Astrocyte (in vitro differentiated cells and primary cell): ENCODE measurements at regions not wholly inside any gene's neighbourhood (a gene's known extent, or its start where the extent isn't known, plus 50 kb on each side); places are given as distances from the start of the nearest gene placed in this dataset.

Source experiments
- DNase-seq: peaks from one replicate; pipeline ENCODE4 v3.0.0-alpha.2; 2010; ENCODE audit warnings: low read depth
- FAIRE-seq: peaks from 2 replicates; lab custom pipeline; 2011; peaks lifted over from hg19 to GRCh38; lab: Jason Lieb, UNC
- H2AFZ ChIP-seq: 2 replicates; pipeline ENCODE4 v1.6.0; 2012; ENCODE audit warnings: low read depth, low read length, inconsistent platforms
- H3K27ac ChIP-seq: 2 replicates; pipeline ENCODE4 v1.5.1; 2011; ENCODE audit warnings: low read depth, low read length, inconsistent platforms
- H3K27me3 ChIP-seq: 2 replicates; pipeline ENCODE4 v1.6.0; 2011; ENCODE audit warnings: low read length, inconsistent platforms; ENCODE audit not compliant: insufficient read depth
- H3K36me3 ChIP-seq: 2 replicates; pipeline ENCODE4 v1.5.1; 2011; ENCODE audit warnings: low read length, inconsistent platforms; ENCODE audit not compliant: insufficient read depth
- H3K4me1 ChIP-seq: 2 replicates; pipeline ENCODE4 v1.5.1; 2011; ENCODE audit warnings: low read length, inconsistent platforms; ENCODE audit not compliant: insufficient read depth
- H3K4me2 ChIP-seq: 2 replicates; pipeline ENCODE4 v1.6.0; 2012; ENCODE audit warnings: low read length, inconsistent platforms
- H3K4me3 ChIP-seq: 2 replicates; pipeline ENCODE4 v1.5.1; 2011; ENCODE audit warnings: low read depth, mild to moderate bottlenecking, low read length, inconsistent platforms; ENCODE audit not compliant: insufficient read depth
- H3K79me2 ChIP-seq: 2 replicates; pipeline ENCODE4 v1.6.0; 2012; ENCODE audit warnings: mild to moderate bottlenecking, low read length, inconsistent platforms; ENCODE audit not compliant: insufficient read depth
- H3K9ac ChIP-seq: 2 replicates; pipeline ENCODE4 v1.6.0; 2012; ENCODE audit warnings: mild to moderate bottlenecking, low read length, inconsistent platforms
- H3K9me3 ChIP-seq: 2 replicates; pipeline ENCODE4 v1.5.1; 2012; ENCODE audit warnings: low read depth, mild to moderate bottlenecking, low read length, inconsistent platforms; ENCODE audit not compliant: insufficient read depth
- H4K20me1 ChIP-seq: 2 replicates; pipeline ENCODE4 v1.6.0; 2012; ENCODE audit warnings: low read length, inconsistent platforms; ENCODE audit not compliant: insufficient read depth
- H3K27ac Mint-ChIP-seq: one replicate; pipeline ENCODE4 v1.8.0; 2021; ENCODE audit warnings: mild to moderate bottlenecking, mixed read lengths; ENCODE audit not compliant: unreplicated experiment
- H3K27me3 Mint-ChIP-seq: one replicate; pipeline ENCODE4 v1.8.0; 2021; ENCODE audit warnings: low read depth, mixed read lengths; ENCODE audit not compliant: unreplicated experiment
- H3K36me3 Mint-ChIP-seq: one replicate; pipeline ENCODE4 v1.8.0; 2021; ENCODE audit warnings: low read depth, mixed read lengths; ENCODE audit not compliant: unreplicated experiment
- H3K4me1 Mint-ChIP-seq: one replicate; pipeline ENCODE4 v1.8.0; 2021; ENCODE audit warnings: low read depth, mixed read lengths; ENCODE audit not compliant: unreplicated experiment
- H3K4me3 Mint-ChIP-seq: one replicate; pipeline ENCODE4 v1.8.0; 2021; ENCODE audit warnings: mild to moderate bottlenecking, moderate library complexity, mixed read lengths; ENCODE audit not compliant: unreplicated experiment
- H3K9me3 Mint-ChIP-seq: one replicate; pipeline ENCODE4 v1.8.0; 2021; ENCODE audit warnings: mild to moderate bottlenecking, mixed read lengths; ENCODE audit not compliant: unreplicated experiment
- EZH2 ChIP-seq: IDR thresholded peaks from 2 replicates; pipeline ENCODE4 v1.6.1; 2012; ENCODE audit warnings: mild to moderate bottlenecking, low read length, inconsistent platforms; ENCODE audit not compliant: insufficient read depth
- TF ChIP-seq, protein P1 (sequence below): IDR thresholded peaks from 2 replicates; pipeline ENCODE4 v1.5.1; 2011; ENCODE audit warnings: low read depth, mild to moderate bottlenecking, inconsistent platforms, low read length, moderate library complexity; ENCODE audit not compliant: insufficient read depth

DNA sequence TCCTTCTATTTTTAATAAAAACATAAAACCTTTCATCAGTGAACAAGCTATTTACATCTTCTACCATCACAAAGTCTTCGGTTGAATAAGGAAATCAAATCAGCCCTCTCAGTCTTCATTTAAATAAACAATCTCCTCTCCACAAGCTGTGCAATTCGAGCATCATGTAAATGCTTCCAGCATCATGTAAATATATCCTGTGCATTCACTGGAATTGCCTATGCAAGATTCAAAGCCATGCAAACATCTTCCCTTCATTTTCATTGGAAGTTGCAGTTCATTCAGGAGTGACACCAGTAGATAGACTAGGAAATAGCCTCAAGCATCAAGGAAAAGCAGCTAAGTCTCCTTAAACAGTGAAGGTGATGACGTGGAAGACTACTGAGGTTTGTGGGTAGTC is 77.7 kb upstream of the PCDH19 start:
- Histone ChIP-seq H3K27me3 (no peaks in the 10 kb centered on the region), H4K20me1 (no peaks in the 10 kb centered on the region), H3K36me3 (no peaks in the 10 kb centered on the region), H3K9me3 (no peaks in the 10 kb centered on the region), H3K27ac (no peak overlapping the region), H3K4me2 (no peak overlapping the region), H3K4me1 (no peaks in the 10 kb centered on the region), H3K4me3 (no peak overlapping the region), H3K79me2 (no peaks in the 10 kb centered on the region), H2AFZ (no peak overlapping the region), H3K9ac (no peak overlapping the region)
- DNase-seq (no peak), FAIRE-seq (peak; percentile 37)
- Mint-ChIP-seq H3K4me3 (no peak overlapping the region), H3K36me3 (no peaks in the 10 kb centered on the region), H3K9me3 (no peaks in the 10 kb centered on the region), H3K27me3 (peaks cover 4% of the 10 kb centered on the region), H3K27ac (no peak overlapping the region), H3K4me1 (no peaks in the 10 kb centered on the region)
- no peak for TF ChIP-seq EZH2
- TF ChIP-seq, protein P1, sequence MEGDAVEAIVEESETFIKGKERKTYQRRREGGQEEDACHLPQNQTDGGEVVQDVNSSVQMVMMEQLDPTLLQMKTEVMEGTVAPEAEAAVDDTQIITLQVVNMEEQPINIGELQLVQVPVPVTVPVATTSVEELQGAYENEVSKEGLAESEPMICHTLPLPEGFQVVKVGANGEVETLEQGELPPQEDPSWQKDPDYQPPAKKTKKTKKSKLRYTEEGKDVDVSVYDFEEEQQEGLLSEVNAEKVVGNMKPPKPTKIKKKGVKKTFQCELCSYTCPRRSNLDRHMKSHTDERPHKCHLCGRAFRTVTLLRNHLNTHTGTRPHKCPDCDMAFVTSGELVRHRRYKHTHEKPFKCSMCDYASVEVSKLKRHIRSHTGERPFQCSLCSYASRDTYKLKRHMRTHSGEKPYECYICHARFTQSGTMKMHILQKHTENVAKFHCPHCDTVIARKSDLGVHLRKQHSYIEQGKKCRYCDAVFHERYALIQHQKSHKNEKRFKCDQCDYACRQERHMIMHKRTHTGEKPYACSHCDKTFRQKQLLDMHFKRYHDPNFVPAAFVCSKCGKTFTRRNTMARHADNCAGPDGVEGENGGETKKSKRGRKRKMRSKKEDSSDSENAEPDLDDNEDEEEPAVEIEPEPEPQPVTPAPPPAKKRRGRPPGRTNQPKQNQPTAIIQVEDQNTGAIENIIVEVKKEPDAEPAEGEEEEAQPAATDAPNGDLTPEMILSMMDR = no peak

DNA sequence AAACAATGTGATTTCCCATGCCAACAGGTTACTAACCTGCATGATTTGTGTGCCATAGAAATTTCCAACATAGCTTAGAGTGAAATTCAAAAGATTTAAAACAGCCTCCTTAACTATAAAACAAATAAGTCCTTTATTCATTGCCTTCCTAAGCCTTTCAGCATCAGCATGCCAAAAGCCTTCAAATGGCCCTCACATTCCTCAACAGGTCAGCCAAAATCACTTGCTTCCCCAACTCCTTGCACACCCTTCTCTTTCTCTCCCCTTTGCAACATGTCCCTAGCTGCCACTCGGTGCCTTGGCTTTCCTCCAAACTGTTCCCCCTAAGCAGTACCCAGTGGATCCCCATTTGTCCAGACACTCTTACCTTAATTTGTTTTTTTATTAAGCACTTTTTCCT is 74.9 kb upstream of the PCDH19 start:
- FAIRE-seq (peak; percentile 84), DNase-seq (no peak)
- H3K4me3 ChIP-seq = no peak overlapping the region
- Mint-ChIP-seq H3K9me3 (no peaks in the 10 kb centered on the region), H3K36me3 (no peaks in the 10 kb centered on the region), H3K27me3 (peaks cover 4% of the 10 kb centered on the region), H3K27ac (no peak overlapping the region), H3K4me3 (no peak overlapping the region), H3K4me1 (no peaks in the 10 kb centered on the region)
- H3K79me2 ChIP-seq = no peaks in the 10 kb centered on the region
- H3K27ac ChIP-seq = no peak overlapping the region
- H2AFZ ChIP-seq = no peak overlapping the region
- no peak overlapping the region for H3K4me2 ChIP-seq
- no peaks in the 10 kb centered on the region for H3K9me3 ChIP-seq
- H3K4me1 ChIP-seq = no peaks in the 10 kb centered on the region
- no peak overlapping the region for H3K9ac ChIP-seq
- H3K27me3 ChIP-seq = no peaks in the 10 kb centered on the region
- TF ChIP-seq, protein P1 = no peak
- no peak for TF ChIP-seq EZH2
- H3K36me3 ChIP-seq = no peaks in the 10 kb centered on the region
- H4K20me1 ChIP-seq = no peaks in the 10 kb centered on the region

DNA sequence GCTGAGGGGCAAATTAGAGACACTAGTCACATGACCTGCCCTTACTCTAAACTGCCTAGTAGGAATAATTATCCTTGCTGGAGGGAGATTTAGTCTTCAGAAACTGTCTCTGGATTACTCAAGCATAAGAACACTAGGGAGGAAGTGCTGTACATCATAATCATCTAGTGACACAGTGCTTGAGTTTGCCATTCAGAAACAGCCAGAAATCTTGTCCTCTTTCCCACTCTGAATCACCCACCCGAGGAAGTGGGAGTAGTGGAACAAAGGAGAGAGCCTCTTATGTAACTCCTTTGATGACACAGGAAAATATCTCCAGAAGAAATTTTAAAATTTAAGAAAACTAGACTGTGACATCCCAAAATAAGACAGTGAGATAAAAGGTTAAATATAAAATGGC is 69.3 kb upstream of the PCDH19 start:
- no peak for DNase-seq
- no peak for FAIRE-seq
- H3K4me3 Mint-ChIP-seq = no peak overlapping the region
- no peaks in the 10 kb centered on the region for H3K9me3 ChIP-seq
- H3K4me1 ChIP-seq = no peaks in the 10 kb centered on the region
- no peaks in the 10 kb centered on the region for H4K20me1 ChIP-seq
- no peak overlapping the region for H3K27ac Mint-ChIP-seq
- no peaks in the 10 kb centered on the region for H3K4me1 Mint-ChIP-seq
- H3K27me3 ChIP-seq = no peaks in the 10 kb centered on the region
- H3K79me2 ChIP-seq = no peaks in the 10 kb centered on the region
- no peak overlapping the region for H3K9ac ChIP-seq
- H2AFZ ChIP-seq = no peak overlapping the region
- no peak overlapping the region for H3K4me3 ChIP-seq
- H3K4me2 ChIP-seq = no peak overlapping the region
- no peaks in the 10 kb centered on the region for H3K36me3 ChIP-seq
- no peaks in the 10 kb centered on the region for H3K36me3 Mint-ChIP-seq
- H3K27ac ChIP-seq = no peak overlapping the region
- no peaks in the 10 kb centered on the region for H3K27me3 Mint-ChIP-seq
- TF ChIP-seq EZH2 = no peak
- TF ChIP-seq, protein P1 = no peak
- H3K9me3 Mint-ChIP-seq = no peaks in the 10 kb centered on the region
